Neural progenitor cell (in vitro differentiated cells): ENCODE measurements at regions not wholly inside any gene's neighbourhood (a gene's known extent, or its start where the extent isn't known, plus 50 kb on each side); places are given as distances from the start of the nearest gene placed in this dataset.
A peak's percentile ranks its signal among the peaks of the same experiment; 100 is the strongest.

Experiments
- DNase-seq: peaks from one replicate; pipeline ENCODE4 v3.0.0-alpha.2; 2016; ENCODE audit warnings: low spot score
- H2AFZ ChIP-seq: fragments of 200-600 bp; sonication (generic); replicated peaks from 2 replicates; pipeline ENCODE4 v1.6.1; 2016; ENCODE audit warnings: antibody characterized with exemption
- H3F3A ChIP-seq: fragments of 200-600 bp; sonication (generic); 2 replicates; pipeline ENCODE4 v1.6.1; 2016; ENCODE audit warnings: antibody characterized with exemption, low read depth
- H3K27ac ChIP-seq: fragments of 200-600 bp; sonication (generic); 2 replicates; pipeline ENCODE4 v1.5.1; 2016; ENCODE audit warnings: mild to moderate bottlenecking
- H3K27me3 ChIP-seq: fragments of 200-600 bp; sonication (generic); 2 replicates; pipeline ENCODE4 v1.6.1; 2016; ENCODE audit warnings: mild to moderate bottlenecking, moderate library complexity
- H3K36me3 ChIP-seq: fragments of 200-600 bp; sonication (generic); 2 replicates; pipeline ENCODE4 v1.5.1; 2016
- H3K4me1 ChIP-seq: fragments of 200-600 bp; sonication (generic); 2 replicates; pipeline ENCODE4 v1.6.1; 2016; ENCODE audit warnings: mixed run types
- H3K4me2 ChIP-seq: fragments of 200-600 bp; sonication (generic); 2 replicates; pipeline ENCODE4 v1.6.1; 2016
- H3K4me3 ChIP-seq: fragments of 200-600 bp; sonication (generic); 2 replicates; pipeline ENCODE4 v1.5.1; 2016
- H3K79me2 ChIP-seq: fragments of 200-600 bp; sonication (generic); 2 replicates; pipeline ENCODE4 v1.6.1; 2016; ENCODE audit warnings: low read depth
- H3K9ac ChIP-seq: fragments of 200-600 bp; sonication (generic); 2 replicates; pipeline ENCODE4 v1.6.1; 2016
- H3K9me3 ChIP-seq: fragments of 200-600 bp; sonication (generic); 2 replicates; pipeline ENCODE4 v1.5.1; 2016; ENCODE audit warnings: low read depth
- H4K20me1 ChIP-seq: fragments of 200-600 bp; sonication (generic); 2 replicates; pipeline ENCODE4 v1.6.1; 2016; ENCODE audit warnings: low read depth
- H3K27ac Mint-ChIP-seq: 3 replicates; pipeline ENCODE4 v1.8.0; 2021; ENCODE audit warnings: mixed read lengths
- H3K27me3 Mint-ChIP-seq: 2 replicates; pipeline ENCODE4 v1.8.0; 2022; ENCODE audit warnings: low read depth, mild to moderate bottlenecking, inconsistent platforms, moderate library complexity, mixed read lengths; ENCODE audit not compliant: insufficient read depth
- H3K36me3 Mint-ChIP-seq: 3 replicates; pipeline ENCODE4 v1.8.0; 2021; ENCODE audit warnings: mixed read lengths
- H3K4me1 Mint-ChIP-seq: 3 replicates; pipeline ENCODE4 v1.8.0; 2021; ENCODE audit warnings: mixed read lengths
- H3K4me3 Mint-ChIP-seq: 3 replicates; pipeline ENCODE4 v1.8.0; 2021; ENCODE audit warnings: mild to moderate bottlenecking, moderate library complexity, mixed read lengths
- H3K9me3 Mint-ChIP-seq: 3 replicates; pipeline ENCODE4 v1.8.0; 2020; ENCODE audit warnings: mixed read lengths
- EZH2 ChIP-seq: fragments of 200-600 bp; sonication (generic); IDR thresholded peaks from 2 replicates; pipeline ENCODE4 v1.6.1; 2017; ENCODE audit warnings: antibody characterized with exemption, mild to moderate bottlenecking, moderate library complexity
- EZH2phosphoT487 ChIP-seq: fragments of 200-600 bp; sonication (generic); IDR thresholded peaks from 2 replicates; pipeline ENCODE4 v1.6.1; 2017; ENCODE audit warnings: antibody characterized with exemption
- TF ChIP-seq, protein P1 (sequence below): fragments of 200-600 bp; sonication (generic); IDR thresholded peaks from 2 replicates; pipeline ENCODE4 v1.5.1; 2017; ENCODE audit warnings: antibody characterized with exemption, mild to moderate bottlenecking

DNA sequence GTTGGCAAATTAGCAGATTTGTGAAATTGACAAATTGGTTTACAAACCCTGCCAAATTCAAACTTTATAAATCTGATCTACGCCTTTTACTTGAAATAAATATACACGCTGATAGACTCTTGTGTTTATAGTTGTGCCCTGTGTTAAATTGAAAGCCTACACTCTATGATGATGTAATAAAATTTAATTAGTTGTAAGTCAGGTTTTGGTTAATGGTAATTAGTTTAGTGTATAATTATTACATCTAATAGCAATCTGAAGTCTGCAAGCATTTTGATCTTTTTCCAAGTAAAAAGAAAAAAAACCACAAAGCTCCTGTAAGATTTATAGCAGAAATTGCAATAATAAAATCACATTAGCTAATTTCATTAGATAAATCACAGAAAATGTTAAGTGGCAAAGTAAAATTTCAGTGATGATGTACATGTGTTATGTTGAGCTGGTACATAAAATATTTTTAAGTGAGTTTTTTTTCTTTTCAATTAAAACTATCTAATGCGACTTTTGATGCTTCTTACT lies 72.7 kb upstream of the TENM3 start:
- no peak overlapping the region for H3K4me3 Mint-ChIP-seq
- H3K9ac ChIP-seq, result no peak overlapping the region
- peaks cover 30% of the 10 kb centered on the region for H3K9me3 Mint-ChIP-seq
- no peak for DNase-seq
- H3K4me1 Mint-ChIP-seq, result peaks cover 6% of the 10 kb centered on the region
- H3K36me3 ChIP-seq, result no peaks in the 10 kb centered on the region
- H3K4me3 ChIP-seq, result no peak overlapping the region
- no peaks in the 10 kb centered on the region for H3K27me3 ChIP-seq
- H3K4me1 ChIP-seq, result peaks cover 2% of the 10 kb centered on the region
- H3K4me2 ChIP-seq, result no peak overlapping the region
- no peak overlapping the region for H3K27ac ChIP-seq
- no peaks in the 10 kb centered on the region for H3K27me3 Mint-ChIP-seq
- H3K79me2 ChIP-seq, result peaks cover 82% of the 10 kb centered on the region
- no peaks in the 10 kb centered on the region for H4K20me1 ChIP-seq
- H3K27ac Mint-ChIP-seq, result no peak overlapping the region
- TF ChIP-seq EZH2 (no peak), EZH2phosphoT487 (no peak)
- TF ChIP-seq, protein P1, sequence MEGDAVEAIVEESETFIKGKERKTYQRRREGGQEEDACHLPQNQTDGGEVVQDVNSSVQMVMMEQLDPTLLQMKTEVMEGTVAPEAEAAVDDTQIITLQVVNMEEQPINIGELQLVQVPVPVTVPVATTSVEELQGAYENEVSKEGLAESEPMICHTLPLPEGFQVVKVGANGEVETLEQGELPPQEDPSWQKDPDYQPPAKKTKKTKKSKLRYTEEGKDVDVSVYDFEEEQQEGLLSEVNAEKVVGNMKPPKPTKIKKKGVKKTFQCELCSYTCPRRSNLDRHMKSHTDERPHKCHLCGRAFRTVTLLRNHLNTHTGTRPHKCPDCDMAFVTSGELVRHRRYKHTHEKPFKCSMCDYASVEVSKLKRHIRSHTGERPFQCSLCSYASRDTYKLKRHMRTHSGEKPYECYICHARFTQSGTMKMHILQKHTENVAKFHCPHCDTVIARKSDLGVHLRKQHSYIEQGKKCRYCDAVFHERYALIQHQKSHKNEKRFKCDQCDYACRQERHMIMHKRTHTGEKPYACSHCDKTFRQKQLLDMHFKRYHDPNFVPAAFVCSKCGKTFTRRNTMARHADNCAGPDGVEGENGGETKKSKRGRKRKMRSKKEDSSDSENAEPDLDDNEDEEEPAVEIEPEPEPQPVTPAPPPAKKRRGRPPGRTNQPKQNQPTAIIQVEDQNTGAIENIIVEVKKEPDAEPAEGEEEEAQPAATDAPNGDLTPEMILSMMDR, result no peak
- peaks cover 7% of the 10 kb centered on the region for H3F3A ChIP-seq
- H2AFZ ChIP-seq, result no peak overlapping the region
- H3K36me3 Mint-ChIP-seq, result peaks cover 51% of the 10 kb centered on the region
- no peaks in the 10 kb centered on the region for H3K9me3 ChIP-seq

DNA sequence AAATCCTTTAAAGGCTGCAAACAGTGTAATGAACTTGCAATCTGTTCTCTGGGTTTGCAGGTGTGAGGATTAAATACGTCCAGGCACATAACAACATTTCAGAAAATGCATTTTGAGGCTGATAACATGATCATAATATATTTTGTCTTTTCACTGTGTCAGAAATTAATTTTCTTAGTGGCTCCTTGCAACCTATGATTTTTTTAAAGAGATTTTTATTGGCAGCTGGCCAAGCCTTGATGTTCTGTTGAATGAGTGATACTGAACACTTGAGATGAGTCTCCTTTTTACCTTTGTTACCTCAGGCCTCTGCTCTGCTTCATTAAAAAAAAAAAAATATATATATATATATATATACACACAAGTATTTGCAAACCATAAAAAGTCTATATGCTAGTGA lies 68.2 kb upstream of the TENM3 start:
- TF ChIP-seq EZH2, result no peak
- TF ChIP-seq, protein P1, result no peak
- Histone ChIP-seq H3K4me2 (no peak overlapping the region), H4K20me1 (no peaks in the 10 kb centered on the region), H3K9me3 (no peaks in the 10 kb centered on the region), H3K4me1 (peaks cover 31% of the 10 kb centered on the region), H2AFZ (no peak overlapping the region), H3K79me2 (peaks cover 63% of the 10 kb centered on the region), H3F3A (peaks cover 31% of the 10 kb centered on the region), H3K4me3 (no peak overlapping the region), H3K36me3 (no peaks in the 10 kb centered on the region), H3K27me3 (no peaks in the 10 kb centered on the region), H3K27ac (no peak overlapping the region), H3K9ac (no peak overlapping the region)
- Mint-ChIP-seq H3K4me1 (peaks cover 45% of the 10 kb centered on the region), H3K36me3 (peaks cover 22% of the 10 kb centered on the region), H3K27me3 (no peaks in the 10 kb centered on the region), H3K9me3 (peaks cover 17% of the 10 kb centered on the region), H3K27ac (no peak overlapping the region), H3K4me3 (no peak overlapping the region)
- DNase-seq, result no peak

DNA sequence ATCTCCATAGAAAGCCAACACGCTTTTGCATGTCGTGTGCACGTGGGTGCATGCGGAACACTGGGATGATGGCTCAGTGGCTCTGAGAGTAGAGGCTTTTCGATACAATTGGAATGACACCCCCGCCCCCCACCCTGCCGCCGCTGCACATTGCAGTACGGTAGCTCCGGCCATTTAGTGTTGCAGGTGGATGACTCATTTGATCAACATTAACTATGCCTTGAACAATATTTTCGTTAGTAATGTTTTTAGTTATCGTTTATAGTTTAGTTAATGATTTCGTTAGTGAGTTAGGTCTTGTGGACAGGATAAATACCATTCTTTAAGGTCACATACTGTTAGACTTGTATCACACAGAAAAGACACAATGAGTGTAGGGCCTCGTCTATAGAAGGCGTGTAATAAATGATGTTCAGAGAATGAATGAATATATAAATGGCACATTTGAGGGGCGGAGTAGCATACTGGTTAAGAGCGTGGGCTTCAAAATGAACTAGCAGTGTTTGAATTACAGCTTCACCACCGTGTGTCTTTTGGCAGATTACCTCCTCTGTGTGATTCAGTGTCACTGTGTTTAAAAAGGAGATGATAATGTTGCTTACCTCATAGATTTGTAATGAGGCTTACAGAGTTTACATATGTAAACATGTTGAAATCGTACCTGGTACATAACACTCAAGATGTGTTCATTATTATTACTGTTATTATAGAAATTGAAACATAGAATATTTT lies 67.2 kb upstream of the TENM3 start:
- DNase-seq, result no peak
- Histone ChIP-seq H3F3A (peaks cover 35% of the 10 kb centered on the region), H3K9me3 (no peaks in the 10 kb centered on the region), H2AFZ (no peak overlapping the region), H4K20me1 (no peaks in the 10 kb centered on the region), H3K27ac (no peak overlapping the region), H3K27me3 (no peaks in the 10 kb centered on the region), H3K4me1 (peaks cover 41% of the 10 kb centered on the region), H3K9ac (no peak overlapping the region), H3K4me3 (no peak overlapping the region), H3K4me2 (no peak overlapping the region), H3K36me3 (no peaks in the 10 kb centered on the region), H3K79me2 (peaks cover 69% of the 10 kb centered on the region)
- Mint-ChIP-seq H3K4me1 (peaks cover 51% of the 10 kb centered on the region), H3K27me3 (no peaks in the 10 kb centered on the region), H3K27ac (peak overlapping the region; percentile 29), H3K9me3 (peaks cover 17% of the 10 kb centered on the region), H3K4me3 (no peak overlapping the region), H3K36me3 (peaks cover 21% of the 10 kb centered on the region)
- TF ChIP-seq EZH2phosphoT487 (no peak), EZH2 (no peak)
- TF ChIP-seq, protein P1, result no peak
